Type B pancreatic cell (in vitro differentiated cells): ENCODE measurements at regions not wholly inside any gene's neighbourhood (a gene's known extent, or its start where the extent isn't known, plus 50 kb on each side); places are given as distances from the start of the nearest gene placed in this dataset.

Experiments used
- DNase-seq: peaks from one replicate; pipeline ENCODE4 v3.0.0; 2021; ENCODE audit warnings: mixed read lengths; ENCODE audit not compliant: unreplicated experiment; ENCODE audit errors: extremely low spot score
- H3K27ac Mint-ChIP-seq: 2 replicates; pipeline ENCODE4 v1.8.0; 2021; ENCODE audit warnings: mild to moderate bottlenecking, mixed read lengths
- H3K27me3 Mint-ChIP-seq: 2 replicates; pipeline ENCODE4 v1.8.0; 2021; ENCODE audit warnings: mixed read lengths
- H3K36me3 Mint-ChIP-seq: 2 replicates; pipeline ENCODE4 v1.8.0; 2021; ENCODE audit warnings: mixed read lengths
- H3K4me1 Mint-ChIP-seq: one replicate; pipeline ENCODE4 v1.8.0; 2021; ENCODE audit warnings: mixed read lengths; ENCODE audit not compliant: unreplicated experiment
- H3K4me3 Mint-ChIP-seq: 2 replicates; pipeline ENCODE4 v1.8.0; 2021; ENCODE audit warnings: mild to moderate bottlenecking, mixed read lengths
- H3K9me3 Mint-ChIP-seq: 2 replicates; pipeline ENCODE4 v1.8.0; 2021; ENCODE audit warnings: mixed read lengths
- TF ChIP-seq, protein P1 (sequence below): fragments of 200-600 bp; sonication (generic); conservative IDR thresholded peaks from 2 replicates; pipeline ENCODE4 v1.5.0; 2021; ENCODE audit warnings: antibody characterized with exemption, mild to moderate bottlenecking

DNA sequence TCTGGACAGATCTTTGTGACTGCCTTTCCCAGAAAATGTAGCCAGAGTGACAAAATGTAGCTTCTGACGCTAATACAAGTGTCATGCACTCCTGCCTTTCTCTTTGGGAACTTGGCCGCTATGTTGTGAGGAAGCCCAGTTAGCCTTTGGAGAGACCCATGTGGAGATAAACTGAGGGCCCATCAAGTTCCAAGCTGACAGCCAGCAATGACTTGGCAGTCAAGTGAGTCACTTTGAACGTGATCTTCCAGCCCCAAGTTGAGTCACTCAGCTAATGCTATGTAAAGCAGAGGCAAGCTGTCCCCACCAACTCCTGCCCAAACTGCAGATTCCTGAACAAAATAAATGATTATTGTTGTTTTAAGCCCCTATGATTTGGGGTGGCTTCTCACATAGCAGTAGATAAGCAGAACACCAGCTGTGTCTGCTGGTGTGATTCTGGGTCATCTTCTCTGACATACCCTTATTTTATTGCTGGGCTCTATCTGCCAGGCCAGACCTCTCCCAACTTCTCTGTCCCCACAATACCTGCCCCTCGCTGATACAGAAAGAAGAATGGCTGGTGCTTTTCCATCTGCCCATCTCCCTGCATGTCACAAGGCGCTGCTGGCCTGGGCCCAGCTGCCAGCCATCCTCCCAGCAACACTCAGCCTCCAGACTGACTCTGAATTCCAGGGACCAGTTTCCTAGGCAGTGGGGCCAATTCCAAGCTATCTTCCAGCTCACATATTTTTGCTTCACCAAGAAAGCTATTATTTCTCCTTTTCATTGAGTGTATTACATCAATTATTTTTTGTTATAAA lies 274.8 kb downstream of the LRFN2 start:
- TF ChIP-seq, protein P1, sequence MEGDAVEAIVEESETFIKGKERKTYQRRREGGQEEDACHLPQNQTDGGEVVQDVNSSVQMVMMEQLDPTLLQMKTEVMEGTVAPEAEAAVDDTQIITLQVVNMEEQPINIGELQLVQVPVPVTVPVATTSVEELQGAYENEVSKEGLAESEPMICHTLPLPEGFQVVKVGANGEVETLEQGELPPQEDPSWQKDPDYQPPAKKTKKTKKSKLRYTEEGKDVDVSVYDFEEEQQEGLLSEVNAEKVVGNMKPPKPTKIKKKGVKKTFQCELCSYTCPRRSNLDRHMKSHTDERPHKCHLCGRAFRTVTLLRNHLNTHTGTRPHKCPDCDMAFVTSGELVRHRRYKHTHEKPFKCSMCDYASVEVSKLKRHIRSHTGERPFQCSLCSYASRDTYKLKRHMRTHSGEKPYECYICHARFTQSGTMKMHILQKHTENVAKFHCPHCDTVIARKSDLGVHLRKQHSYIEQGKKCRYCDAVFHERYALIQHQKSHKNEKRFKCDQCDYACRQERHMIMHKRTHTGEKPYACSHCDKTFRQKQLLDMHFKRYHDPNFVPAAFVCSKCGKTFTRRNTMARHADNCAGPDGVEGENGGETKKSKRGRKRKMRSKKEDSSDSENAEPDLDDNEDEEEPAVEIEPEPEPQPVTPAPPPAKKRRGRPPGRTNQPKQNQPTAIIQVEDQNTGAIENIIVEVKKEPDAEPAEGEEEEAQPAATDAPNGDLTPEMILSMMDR: no peak
- no peak for DNase-seq
- H3K27ac Mint-ChIP-seq: no peak overlapping the region
- H3K9me3 Mint-ChIP-seq: no peaks in the 10 kb centered on the region
- peaks cover 42% of the 10 kb centered on the region for H3K27me3 Mint-ChIP-seq
- no peak overlapping the region for H3K4me3 Mint-ChIP-seq
- no peaks in the 10 kb centered on the region for H3K4me1 Mint-ChIP-seq
- no peaks in the 10 kb centered on the region for H3K36me3 Mint-ChIP-seq

DNA sequence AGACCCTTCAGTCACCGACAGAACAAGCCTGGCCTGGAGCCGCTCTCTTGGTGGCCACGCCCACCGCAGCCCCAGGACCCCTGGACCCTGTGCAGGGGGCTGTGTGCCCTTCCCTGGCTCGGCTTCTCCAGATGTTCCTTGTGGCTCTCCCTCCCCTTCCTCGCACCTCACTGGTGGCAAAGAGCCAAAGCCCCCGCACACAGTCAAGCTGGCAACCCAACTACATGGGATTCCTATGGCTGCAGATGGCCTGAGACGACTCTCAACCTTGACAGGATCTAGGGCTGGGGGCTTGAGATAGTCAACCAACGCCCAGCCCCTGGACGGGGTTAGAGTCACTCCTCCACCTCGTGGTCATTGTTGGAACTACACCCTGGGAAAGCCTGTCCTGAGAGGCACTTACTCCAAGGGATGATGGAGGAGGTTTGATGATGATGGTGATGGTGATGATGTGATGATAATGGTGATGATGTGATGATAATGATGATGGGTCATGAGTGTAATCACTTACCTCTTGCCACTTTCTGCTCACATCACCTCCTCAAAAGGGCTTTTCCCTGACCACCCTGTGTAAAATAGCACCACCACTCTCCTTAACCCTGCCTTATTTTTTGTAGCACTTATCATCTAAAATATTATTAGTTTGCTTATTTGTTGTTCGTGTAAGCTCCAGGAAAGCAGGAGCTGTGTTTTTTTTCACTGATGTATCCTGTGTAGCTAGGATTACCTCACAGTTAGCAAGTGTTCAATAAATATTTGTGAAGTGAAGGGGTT lies 278.4 kb downstream of the LRFN2 start:
- H3K27me3 Mint-ChIP-seq: peaks cover 40% of the 10 kb centered on the region
- no peak overlapping the region for H3K27ac Mint-ChIP-seq
- no peaks in the 10 kb centered on the region for H3K36me3 Mint-ChIP-seq
- peaks cover 4% of the 10 kb centered on the region for H3K9me3 Mint-ChIP-seq
- peak; percentile 80 for DNase-seq
- TF ChIP-seq, protein P1: peak; percentile 90
- H3K4me1 Mint-ChIP-seq: no peaks in the 10 kb centered on the region
- H3K4me3 Mint-ChIP-seq: no peak overlapping the region

DNA sequence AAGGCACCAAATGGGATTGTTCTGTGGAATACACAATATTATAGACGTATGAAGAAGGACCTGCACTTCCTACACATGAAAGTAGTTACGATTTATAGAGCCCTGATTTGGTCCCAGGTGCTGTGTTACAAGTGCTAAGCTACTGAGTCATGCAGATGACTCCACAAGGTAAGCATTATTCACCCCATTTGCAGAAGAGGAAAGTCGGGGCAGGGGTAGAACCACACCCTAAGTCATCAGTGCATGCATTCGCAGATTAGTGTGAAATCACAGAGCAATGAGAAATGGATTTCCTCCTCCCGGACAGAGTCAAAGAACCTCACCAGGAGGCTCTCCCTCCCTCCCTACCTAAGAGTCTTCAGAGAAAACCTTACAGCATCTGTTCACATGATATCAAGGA lies 279.5 kb downstream of the LRFN2 start:
- H3K9me3 Mint-ChIP-seq: peaks cover 4% of the 10 kb centered on the region
- TF ChIP-seq, protein P1: no peak
- H3K4me3 Mint-ChIP-seq: no peak overlapping the region
- no peak overlapping the region for H3K27ac Mint-ChIP-seq
- no peaks in the 10 kb centered on the region for H3K4me1 Mint-ChIP-seq
- peaks cover 36% of the 10 kb centered on the region for H3K27me3 Mint-ChIP-seq
- H3K36me3 Mint-ChIP-seq: no peaks in the 10 kb centered on the region
- no peak for DNase-seq

DNA sequence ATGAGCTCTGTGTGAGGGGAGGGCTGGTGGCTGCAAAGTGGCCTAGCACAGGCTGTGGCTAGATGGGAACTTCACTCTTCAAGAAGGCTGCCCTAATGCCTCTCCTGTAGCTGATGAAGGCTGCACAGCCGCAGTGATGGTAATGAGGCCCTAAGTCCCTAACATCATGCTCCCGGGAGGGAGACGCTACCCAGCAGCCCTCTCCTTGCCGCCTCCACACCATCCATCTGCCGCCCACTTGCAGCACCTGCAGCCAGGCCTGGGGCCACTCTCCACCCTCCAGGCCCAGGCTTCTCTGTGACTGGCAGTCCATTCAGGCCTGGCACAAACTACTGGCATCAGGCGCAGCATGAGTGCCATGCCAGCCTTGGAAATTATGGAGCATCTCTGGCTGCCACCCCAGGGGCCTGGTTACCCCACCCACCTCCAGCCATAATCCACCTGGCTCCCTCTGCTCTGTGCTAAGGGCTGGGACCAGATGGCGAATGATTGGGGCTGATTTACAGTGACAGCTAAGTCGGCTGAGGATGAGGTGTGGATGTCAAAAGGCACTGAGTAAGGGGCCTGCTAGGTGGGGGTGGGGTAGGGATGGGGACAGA lies 284.2 kb downstream of the LRFN2 start:
- no peak overlapping the region for H3K27ac Mint-ChIP-seq
- H3K4me1 Mint-ChIP-seq: no peaks in the 10 kb centered on the region
- peaks cover 17% of the 10 kb centered on the region for H3K27me3 Mint-ChIP-seq
- TF ChIP-seq, protein P1: no peak
- no peak for DNase-seq
- peaks cover 4% of the 10 kb centered on the region for H3K9me3 Mint-ChIP-seq
- H3K36me3 Mint-ChIP-seq: no peaks in the 10 kb centered on the region
- no peak overlapping the region for H3K4me3 Mint-ChIP-seq

DNA sequence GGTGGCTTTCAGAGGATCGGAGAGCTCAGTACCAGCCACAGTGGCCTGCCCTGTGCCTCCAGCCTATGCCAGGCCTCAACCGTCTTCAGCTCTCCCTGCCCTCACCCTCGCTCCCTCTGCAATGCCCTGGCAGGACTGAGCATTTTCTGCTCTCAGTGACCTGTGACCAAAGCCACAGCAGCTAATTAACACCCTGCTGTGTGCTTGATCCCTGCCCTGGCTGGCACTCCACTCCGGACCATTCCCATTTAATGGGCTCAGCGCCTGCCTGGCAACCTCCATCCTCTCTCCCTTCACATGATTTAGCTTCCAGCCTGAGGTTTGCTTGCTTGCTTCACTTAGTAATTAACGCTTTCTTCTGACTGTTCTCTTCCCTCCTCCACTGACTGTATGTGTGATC lies 287.5 kb downstream of the LRFN2 start:
- peaks cover 4% of the 10 kb centered on the region for H3K9me3 Mint-ChIP-seq
- peaks cover 4% of the 10 kb centered on the region for H3K27me3 Mint-ChIP-seq
- H3K27ac Mint-ChIP-seq: no peak overlapping the region
- TF ChIP-seq, protein P1: no peak
- H3K36me3 Mint-ChIP-seq: no peaks in the 10 kb centered on the region
- DNase-seq: no peak
- no peak overlapping the region for H3K4me3 Mint-ChIP-seq
- H3K4me1 Mint-ChIP-seq: no peaks in the 10 kb centered on the region
